ENCODE measurements at regions not wholly inside any gene's neighbourhood (a gene's known extent, or its start where the extent isn't known, plus 50 kb on each side); places are given as distances from the start of the nearest gene placed in this dataset.

DNA sequence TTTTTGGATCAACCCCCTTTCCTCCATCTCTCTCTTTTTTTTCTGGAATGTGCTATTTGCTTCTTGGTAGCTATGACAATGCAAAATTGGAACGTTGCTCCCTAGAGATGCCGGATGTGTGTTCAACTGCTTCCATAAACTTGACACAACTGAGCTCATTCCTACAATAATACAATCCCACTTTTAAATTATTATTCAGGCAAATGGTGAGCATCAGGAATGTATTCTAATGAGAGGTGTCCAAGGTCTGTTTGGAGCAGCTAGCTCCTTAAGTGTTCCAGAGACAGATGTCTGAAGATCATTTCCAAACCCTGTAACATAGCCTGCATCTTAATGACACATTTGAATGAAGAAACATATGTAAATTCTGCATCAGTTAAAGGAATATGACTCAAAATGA is 518.4 kb downstream of the TAF11L14 start:
- no peak for DNase-seq
- Histone ChIP-seq H3K9me3 (ENCODE audit: control insufficient read depth, low read length) (no peaks in the 10 kb centered on the region), H3K27ac (ENCODE audit: low read depth, low read length) (no peak overlapping the region), H3K4me3 (ENCODE audit: low read length) (no peak overlapping the region), H3K36me3 (ENCODE audit: control insufficient read depth, insufficient read depth, low read length) (no peaks in the 10 kb centered on the region), H3K4me1 (ENCODE audit: control insufficient read depth, insufficient read depth, low read length) (no peaks in the 10 kb centered on the region), H3K27me3 (ENCODE audit: control insufficient read depth, insufficient read depth, low read length, poor library complexity, severe bottlenecking) (peaks cover 5% of the 10 kb centered on the region), H3K9ac (ENCODE audit: extremely low read depth, low read length, poor library complexity, severe bottlenecking) (no peak overlapping the region)
- Mint-ChIP-seq H3K4me1 (peaks cover 8% of the 10 kb centered on the region), H3K9me3 (peaks cover 5% of the 10 kb centered on the region), H3K27ac (no peak overlapping the region), H3K36me3 (ENCODE audit: low read depth) (no peaks in the 10 kb centered on the region), H3K27me3 (ENCODE audit: insufficient read depth) (no peaks in the 10 kb centered on the region), H3K4me3 (no peak overlapping the region)
- WGBS, 2 experiments (ENCODE audit: insufficient coverage in 1 of 2, insufficient read length in 1 of 2), result 98% methylated on average over 2 of the region's 2 CpGs; no CpG with 5 or more reads in 1 of the 2 experiments
- TF ChIP-seq, protein P1, sequence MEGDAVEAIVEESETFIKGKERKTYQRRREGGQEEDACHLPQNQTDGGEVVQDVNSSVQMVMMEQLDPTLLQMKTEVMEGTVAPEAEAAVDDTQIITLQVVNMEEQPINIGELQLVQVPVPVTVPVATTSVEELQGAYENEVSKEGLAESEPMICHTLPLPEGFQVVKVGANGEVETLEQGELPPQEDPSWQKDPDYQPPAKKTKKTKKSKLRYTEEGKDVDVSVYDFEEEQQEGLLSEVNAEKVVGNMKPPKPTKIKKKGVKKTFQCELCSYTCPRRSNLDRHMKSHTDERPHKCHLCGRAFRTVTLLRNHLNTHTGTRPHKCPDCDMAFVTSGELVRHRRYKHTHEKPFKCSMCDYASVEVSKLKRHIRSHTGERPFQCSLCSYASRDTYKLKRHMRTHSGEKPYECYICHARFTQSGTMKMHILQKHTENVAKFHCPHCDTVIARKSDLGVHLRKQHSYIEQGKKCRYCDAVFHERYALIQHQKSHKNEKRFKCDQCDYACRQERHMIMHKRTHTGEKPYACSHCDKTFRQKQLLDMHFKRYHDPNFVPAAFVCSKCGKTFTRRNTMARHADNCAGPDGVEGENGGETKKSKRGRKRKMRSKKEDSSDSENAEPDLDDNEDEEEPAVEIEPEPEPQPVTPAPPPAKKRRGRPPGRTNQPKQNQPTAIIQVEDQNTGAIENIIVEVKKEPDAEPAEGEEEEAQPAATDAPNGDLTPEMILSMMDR (conservative IDR thresholded peaks at IDR 0.05), result no peak

DNA sequence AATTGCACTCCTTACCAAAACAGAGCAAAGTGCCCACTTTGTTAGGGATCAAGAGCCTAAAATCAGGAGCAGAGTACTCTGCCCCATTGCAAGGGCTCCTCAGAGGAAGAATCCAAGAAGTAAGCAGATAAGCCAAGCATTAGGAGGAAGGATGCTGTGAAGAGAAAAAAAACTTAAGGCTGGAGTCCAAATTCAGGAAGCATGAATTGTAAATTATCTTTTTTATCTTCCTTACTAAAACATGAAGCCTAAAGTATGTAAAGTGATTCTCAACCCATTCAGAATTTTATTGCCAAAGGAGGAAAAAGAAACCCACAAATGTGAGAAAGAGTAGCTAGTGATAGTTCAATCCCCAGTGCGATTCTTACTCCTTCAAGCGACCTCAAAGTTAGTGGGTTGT is 523.9 kb downstream of the TAF11L14 start:
- H3K27ac ChIP-seq (ENCODE audit: low read depth, low read length), result no peak overlapping the region
- no peak for DNase-seq
- Mint-ChIP-seq H3K36me3 (ENCODE audit: low read depth) (no peaks in the 10 kb centered on the region), H3K27ac (no peak overlapping the region), H3K27me3 (ENCODE audit: insufficient read depth) (no peaks in the 10 kb centered on the region), H3K9me3 (peaks cover 11% of the 10 kb centered on the region), H3K4me1 (no peaks in the 10 kb centered on the region), H3K4me3 (no peak overlapping the region)
- TF ChIP-seq, protein P1 (conservative IDR thresholded peaks at IDR 0.05), result no peak
- H3K27me3 ChIP-seq (ENCODE audit: control insufficient read depth, insufficient read depth, low read length, poor library complexity, severe bottlenecking), result no peaks in the 10 kb centered on the region
- WGBS, 2 experiments (ENCODE audit: insufficient coverage in 1 of 2, insufficient read length in 1 of 2), result 91 to 93% methylated on average over 2 of the region's 2 CpGs
- H3K4me1 ChIP-seq (ENCODE audit: control insufficient read depth, insufficient read depth, low read length), result no peaks in the 10 kb centered on the region
- H3K9ac ChIP-seq (ENCODE audit: extremely low read depth, low read length, poor library complexity, severe bottlenecking), result no peak overlapping the region
- H3K36me3 ChIP-seq (ENCODE audit: control insufficient read depth, insufficient read depth, low read length), result no peaks in the 10 kb centered on the region
- no peaks in the 10 kb centered on the region for H3K9me3 ChIP-seq (ENCODE audit: control insufficient read depth, low read length)
- H3K4me3 ChIP-seq (ENCODE audit: low read length), result no peak overlapping the region

DNA sequence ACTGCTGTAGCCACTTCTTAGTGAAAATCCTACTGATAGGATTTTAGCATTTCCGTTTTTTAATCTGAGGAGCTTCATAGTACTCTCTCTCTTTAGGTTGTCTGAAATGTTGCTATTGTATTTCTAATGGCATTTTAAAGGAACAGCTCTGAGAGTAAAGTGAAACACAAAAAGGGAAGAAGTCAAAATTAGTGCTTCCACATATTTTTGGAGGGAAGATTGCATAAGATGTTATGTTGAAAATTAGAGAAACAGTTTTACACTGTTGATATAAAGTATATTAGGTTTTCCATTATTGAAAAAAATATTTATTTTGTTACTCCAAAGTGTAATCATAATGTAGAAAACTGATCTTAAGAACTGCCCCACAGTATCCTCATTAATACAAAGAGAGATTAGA is 525.1 kb downstream of the TAF11L14 start:
- H3K4me3 ChIP-seq (ENCODE audit: low read length), result no peak overlapping the region
- no peak overlapping the region for H3K4me3 Mint-ChIP-seq
- no peak for DNase-seq
- H3K27me3 ChIP-seq (ENCODE audit: control insufficient read depth, insufficient read depth, low read length, poor library complexity, severe bottlenecking), result no peaks in the 10 kb centered on the region
- no peaks in the 10 kb centered on the region for H3K36me3 Mint-ChIP-seq (ENCODE audit: low read depth)
- no peak overlapping the region for H3K27ac ChIP-seq (ENCODE audit: low read depth, low read length)
- H3K27ac Mint-ChIP-seq, result no peak overlapping the region
- H3K4me1 ChIP-seq (ENCODE audit: control insufficient read depth, insufficient read depth, low read length), result no peaks in the 10 kb centered on the region
- H3K4me1 Mint-ChIP-seq, result no peaks in the 10 kb centered on the region
- H3K36me3 ChIP-seq (ENCODE audit: control insufficient read depth, insufficient read depth, low read length), result no peaks in the 10 kb centered on the region
- WGBS, 2 experiments (ENCODE audit: insufficient coverage in 1 of 2, insufficient read length in 1 of 2), result 81 to 92% methylated on average over 1 of the region's 1 CpG
- TF ChIP-seq, protein P1 (conservative IDR thresholded peaks at IDR 0.05), result no peak
- H3K27me3 Mint-ChIP-seq (ENCODE audit: insufficient read depth), result no peaks in the 10 kb centered on the region
- H3K9me3 Mint-ChIP-seq, result peaks cover 15% of the 10 kb centered on the region
- H3K9me3 ChIP-seq (ENCODE audit: control insufficient read depth, low read length), result no peaks in the 10 kb centered on the region
- H3K9ac ChIP-seq (ENCODE audit: extremely low read depth, low read length, poor library complexity, severe bottlenecking), result no peak overlapping the region

Data from endodermal cell (in vitro differentiated cells).